Panc1 (cell line): ENCODE measurements at regions not wholly inside any gene's neighbourhood (a gene's known extent, or its start where the extent isn't known, plus 50 kb on each side); places are given as distances from the start of the nearest gene placed in this dataset.

Experiments used
- ATAC-seq: fragments of 200-7000 bp; cut with Tn5 transposase; 2 replicates; pipeline ENCODE4 v1.9.1; 2020; ENCODE audit warnings: mild to moderate bottlenecking, moderate library complexity
- BruUV-seq: library from RNA; stranded (reverse); fragments of 400-500 nt; replicated peaks from 2 replicates; lab custom pipeline; 2021; lab: Mats Ljungman, UMichigan
- CTCF ChIA-PET: fragments of 300-600 bp; sonication (Branson Sonifier 250); formaldehyde crosslinking; loops from one replicate; lab custom pipeline; 2022; ENCODE audit warnings: antibody characterized with exemption; lab: Charles Lee
- POLR2A ChIA-PET: fragments of 300-600 bp; sonication (Branson Sonifier 250); formaldehyde crosslinking; loops from one replicate; lab custom pipeline; 2022; ENCODE audit warnings: antibody characterized with exemption; lab: Charles Lee
- DNase-seq: peaks from one replicate; pipeline ENCODE4 v3.0.0-alpha.2; 2010; ENCODE audit warnings: low read depth, low spot score
- H3K27ac ChIP-seq: 2 replicates; pipeline ENCODE4 v1.5.1; 2011; ENCODE audit warnings: mild to moderate bottlenecking, low read length, inconsistent platforms
- H3K27me3 ChIP-seq: fragments of 200-500 bp; sonication (Bioruptor generic); 2 replicates; pipeline ENCODE4 v1.6.0; 2014; ENCODE audit warnings: low read length, inconsistent platforms; ENCODE audit not compliant: control insufficient read depth, insufficient read depth
- H3K36me3 ChIP-seq: fragments of 200-500 bp; sonication (Bioruptor generic); 2 replicates; pipeline ENCODE4 v1.5.1; 2014; ENCODE audit warnings: inconsistent platforms, mild to moderate bottlenecking, low read length, moderate library complexity; ENCODE audit not compliant: control insufficient read depth, insufficient read depth
- H3K4me1 ChIP-seq: 2 replicates; pipeline ENCODE4 v1.5.1; 2011; ENCODE audit warnings: inconsistent platforms, mild to moderate bottlenecking, low read length, moderate library complexity; ENCODE audit not compliant: control insufficient read depth, insufficient read depth
- H3K4me3 ChIP-seq, 2 experiments: 2 replicates each; pipeline ENCODE4 v1.5.1; 2011 to 2012; ENCODE audit warnings: low read depth in 2 of 2, low read length in 2 of 2, mild to moderate bottlenecking in 2 of 2, inconsistent platforms in 1 of 2, moderate library complexity in 1 of 2
- H3K9me3 ChIP-seq: fragments of 200-500 bp; sonication (Bioruptor generic); 2 replicates; pipeline ENCODE4 v1.5.1; 2014; ENCODE audit warnings: low read depth, mild to moderate bottlenecking, inconsistent platforms, low read length, moderate library complexity; ENCODE audit not compliant: control insufficient read depth, insufficient read depth
- CTCF ChIP-seq: fragments of 450-650 bp; IDR thresholded peaks from 2 replicates; pipeline ENCODE4 v1.5.1; 2017; ENCODE audit warnings: mild to moderate bottlenecking
- POLR2AphosphoS5 ChIP-seq: IDR thresholded peaks from 2 replicates; pipeline ENCODE4 v1.6.1; 2012; ENCODE audit warnings: mild to moderate bottlenecking, low read depth, low read length, moderate library complexity
- REST ChIP-seq, 2 experiments: IDR thresholded peaks; 2 replicates each; pipeline ENCODE4 v1.6.1; 2011 to 2012; ENCODE audit warnings: low read depth in 2 of 2, control low read depth in 1 of 2, low read length in 1 of 2, mild to moderate bottlenecking in 1 of 2, moderate library complexity in 1 of 2; ENCODE audit not compliant: insufficient read depth in 1 of 2
- SIN3A ChIP-seq: IDR thresholded peaks from 2 replicates; pipeline ENCODE4 v1.6.1; 2012; ENCODE audit warnings: low read depth, mild to moderate bottlenecking, low read length, moderate library complexity, borderline replicate concordance; ENCODE audit not compliant: insufficient read depth
- TCF7L2 ChIP-seq: IDR thresholded peaks from 2 replicates; pipeline ENCODE4 v1.6.1; 2011; ENCODE audit warnings: mild to moderate bottlenecking, low read depth, low read length, inconsistent platforms
- in situ Hi-C: cut with HindIII; loops from 2 replicates; pipeline ENCODE4 v1.10.0; 2016; ENCODE audit warnings: low sequenced_read_pairs, low pct_unique_long_range_greater_than_20kb
- intact Hi-C: fragments of 100-400 bp; cut with micrococcal nuclease; formaldehyde crosslinking; loops from one replicate; pipeline ENCODE4 v1.10.0; 2022; ENCODE audit not compliant: unreplicated experiment

GRCh38 chr2:219939647-219940046, 312.2 kb downstream of the SLC4A3 start:
- Histone ChIP-seq H3K9me3 (no peaks in the 10 kb centered on the region), H3K36me3 (no peaks in the 10 kb centered on the region), H3K4me3 (no peak overlapping the region), H3K27me3 (no peaks in the 10 kb centered on the region), H3K4me1 (no peaks in the 10 kb centered on the region), H3K27ac (no peak overlapping the region)
- in situ Hi-C loops, result no loop called here
- ATAC-seq (no peak), DNase-seq (no peak)
- intact Hi-C loops, result no loop called here
- BruUV-seq, result no TSS peak
- CTCF ChIA-PET, result no interaction called here
- POLR2A ChIA-PET, result no interaction called here
- no peak for TF ChIP-seq TCF7L2
- no peak for TF ChIP-seq SIN3A
- TF ChIP-seq CTCF, result no peak

- no peak overlapping the region for H3K4me3 ChIP-seq
Measured at GRCh38 chr2:219944866-219945265, 317.4 kb downstream of the SLC4A3 start.

GRCh38 chr2:219946021-219946420, 318.6 kb downstream of the SLC4A3 start:
- H3K27ac ChIP-seq, result no peak overlapping the region
- BruUV-seq, result no TSS peak
- no peak for DNase-seq

More at GRCh38 chr2:219944866-219945265, 317.4 kb downstream of the SLC4A3 start:
- no peak for DNase-seq
- H3K27me3 ChIP-seq, result no peaks in the 10 kb centered on the region
- CTCF ChIA-PET, result no interaction called here
- H3K4me1 ChIP-seq, result no peaks in the 10 kb centered on the region
- BruUV-seq, result no TSS peak
- H3K36me3 ChIP-seq, result no peaks in the 10 kb centered on the region
- in situ Hi-C loops (no loop called here), intact Hi-C loops (no loop called here)
- H3K9me3 ChIP-seq, result no peaks in the 10 kb centered on the region
- no peak for ATAC-seq
- H3K27ac ChIP-seq, result no peak overlapping the region
- TF ChIP-seq SIN3A, result no peak
- POLR2A ChIA-PET, result no interaction called here

More at GRCh38 chr2:219946021-219946420, 318.6 kb downstream of the SLC4A3 start:
- in situ Hi-C loops, result no loop called here
- intact Hi-C loops, result no loop called here
- Histone ChIP-seq H3K4me3 (no peak overlapping the region), H3K9me3 (no peaks in the 10 kb centered on the region), H3K27me3 (no peaks in the 10 kb centered on the region), H3K36me3 (no peaks in the 10 kb centered on the region), H3K4me1 (no peaks in the 10 kb centered on the region)
- POLR2A ChIA-PET, result no interaction called here
- CTCF ChIA-PET, result no interaction called here
- ATAC-seq, result no peak
- no peak for TF ChIP-seq CTCF
- TF ChIP-seq TCF7L2, result no peak
- no peak for TF ChIP-seq POLR2AphosphoS5
- no peak for TF ChIP-seq REST (IDR thresholded peaks at IDR 0.05; ENCODE audit: insufficient read depth in 1 of 2, low read depth in 2 of 2, low read length in 1 of 2)
